ENCODE measurements at regions not wholly inside any gene's neighbourhood (a gene's known extent, or its start where the extent isn't known, plus 50 kb on each side); places are given as distances from the start of the nearest gene placed in this dataset.

DNA sequence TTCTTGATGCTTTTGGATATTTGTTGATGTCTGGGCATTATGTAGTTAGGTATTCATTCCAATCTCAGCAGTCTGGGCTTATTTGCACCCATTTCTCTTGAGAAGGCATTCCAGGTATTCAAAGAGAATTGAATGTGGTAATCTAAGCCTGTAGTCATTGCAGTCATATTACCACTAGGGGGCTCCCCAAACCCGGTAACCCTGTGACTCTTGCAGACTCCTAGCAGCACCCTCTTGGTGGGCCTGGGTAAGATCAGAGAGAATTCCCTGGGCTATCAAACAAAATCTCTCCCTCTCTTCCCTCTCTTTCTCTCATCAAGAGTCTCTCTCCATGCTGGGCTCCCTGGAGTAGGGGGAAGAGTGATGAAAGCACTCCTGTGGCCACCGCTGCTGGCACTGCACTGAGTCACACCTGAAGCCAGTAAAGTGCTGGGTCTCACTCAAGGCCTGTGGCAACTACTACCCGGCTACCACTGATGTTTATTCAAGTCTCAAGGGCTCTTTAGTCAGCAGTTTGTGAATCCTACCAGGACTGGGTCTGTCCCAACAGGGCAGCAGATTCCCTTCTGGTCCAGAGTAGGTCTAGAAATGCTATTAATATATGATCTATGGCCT is 187.7 kb upstream of the NUDT10 start:
- TF ChIP-seq, protein P1, sequence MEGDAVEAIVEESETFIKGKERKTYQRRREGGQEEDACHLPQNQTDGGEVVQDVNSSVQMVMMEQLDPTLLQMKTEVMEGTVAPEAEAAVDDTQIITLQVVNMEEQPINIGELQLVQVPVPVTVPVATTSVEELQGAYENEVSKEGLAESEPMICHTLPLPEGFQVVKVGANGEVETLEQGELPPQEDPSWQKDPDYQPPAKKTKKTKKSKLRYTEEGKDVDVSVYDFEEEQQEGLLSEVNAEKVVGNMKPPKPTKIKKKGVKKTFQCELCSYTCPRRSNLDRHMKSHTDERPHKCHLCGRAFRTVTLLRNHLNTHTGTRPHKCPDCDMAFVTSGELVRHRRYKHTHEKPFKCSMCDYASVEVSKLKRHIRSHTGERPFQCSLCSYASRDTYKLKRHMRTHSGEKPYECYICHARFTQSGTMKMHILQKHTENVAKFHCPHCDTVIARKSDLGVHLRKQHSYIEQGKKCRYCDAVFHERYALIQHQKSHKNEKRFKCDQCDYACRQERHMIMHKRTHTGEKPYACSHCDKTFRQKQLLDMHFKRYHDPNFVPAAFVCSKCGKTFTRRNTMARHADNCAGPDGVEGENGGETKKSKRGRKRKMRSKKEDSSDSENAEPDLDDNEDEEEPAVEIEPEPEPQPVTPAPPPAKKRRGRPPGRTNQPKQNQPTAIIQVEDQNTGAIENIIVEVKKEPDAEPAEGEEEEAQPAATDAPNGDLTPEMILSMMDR (conservative IDR thresholded peaks at IDR 0.05 in 1 of 2, IDR thresholded peaks at IDR 0.05 in 1 of 2; ENCODE audit: extremely low read depth in 1 of 2, insufficient read depth in 1 of 2, low read depth in 1 of 2, low read length in 2 of 2), result peak; percentile 72 to 74
- no peak for TF ChIP-seq EZH2 (IDR thresholded peaks at IDR 0.05; ENCODE audit: borderline replicate concordance, low read length)
